SH-SY5Y (cell line): ENCODE measurements at regions not wholly inside any gene's neighbourhood (a gene's known extent, or its start where the extent isn't known, plus 50 kb on each side); places are given as distances from the start of the nearest gene placed in this dataset.

Experiments
- GATA2 ChIP-seq: IDR thresholded peaks from 2 replicates; pipeline ENCODE4 v1.6.1; 2011; ENCODE audit warnings: mild to moderate bottlenecking, low read depth, low read length
- GATA3 ChIP-seq: IDR thresholded peaks from 2 replicates; pipeline ENCODE4 v1.6.1; 2011; ENCODE audit warnings: low read depth, mild to moderate bottlenecking, low read length, moderate library complexity

GRCh38 chr18:60585670-60586069 is 213.1 kb upstream of the MC4R start:
- TF ChIP-seq GATA2 (no peak), GATA3 (no peak)
